ENCODE measurements at regions not wholly inside any gene's neighbourhood (a gene's known extent, or its start where the extent isn't known, plus 50 kb on each side); places are given as distances from the start of the nearest gene placed in this dataset.

DNA sequence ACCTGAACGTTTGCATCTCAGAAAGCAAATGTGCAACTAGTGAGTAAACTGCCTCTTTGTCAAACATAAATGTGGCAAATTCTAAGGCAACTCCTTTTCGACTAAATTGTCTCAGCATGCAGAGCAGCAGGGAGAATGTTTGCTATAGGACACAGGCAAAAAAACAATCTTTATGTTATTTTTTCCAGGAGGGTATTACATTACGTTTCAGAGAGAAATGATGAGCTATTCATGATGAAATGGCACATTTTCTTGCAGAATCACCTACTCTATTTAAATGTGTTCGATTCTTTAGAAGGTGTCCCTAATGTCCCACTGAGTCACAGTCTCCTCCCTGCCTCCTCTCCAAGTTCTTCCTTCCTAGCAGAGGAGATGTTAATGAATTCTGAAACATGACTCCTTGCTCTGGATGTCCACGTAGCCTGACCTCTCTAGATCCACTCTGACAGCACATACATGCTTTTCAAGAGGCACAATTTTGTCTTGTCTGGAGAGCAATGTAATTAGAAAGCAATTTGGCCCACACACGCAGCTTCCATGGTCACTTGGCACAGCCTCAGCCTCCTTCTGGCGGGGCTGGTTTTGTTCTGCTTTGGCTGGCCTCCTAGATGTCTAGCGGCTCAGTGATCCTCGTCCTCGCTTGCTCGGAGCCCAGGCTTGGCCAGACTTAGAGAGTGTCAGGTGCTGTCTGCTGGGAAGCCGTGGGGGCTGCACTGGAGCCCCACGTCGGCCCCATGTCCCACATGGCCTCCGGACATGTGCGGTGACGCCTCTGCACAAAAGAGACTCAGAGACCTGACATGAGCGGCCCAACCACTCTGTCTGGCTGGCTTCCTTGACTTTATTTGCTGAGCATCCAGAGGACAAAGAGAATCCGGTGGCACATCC, 125.7 kb upstream of the ZNF438 start:
- TF ChIP-seq, protein P1, sequence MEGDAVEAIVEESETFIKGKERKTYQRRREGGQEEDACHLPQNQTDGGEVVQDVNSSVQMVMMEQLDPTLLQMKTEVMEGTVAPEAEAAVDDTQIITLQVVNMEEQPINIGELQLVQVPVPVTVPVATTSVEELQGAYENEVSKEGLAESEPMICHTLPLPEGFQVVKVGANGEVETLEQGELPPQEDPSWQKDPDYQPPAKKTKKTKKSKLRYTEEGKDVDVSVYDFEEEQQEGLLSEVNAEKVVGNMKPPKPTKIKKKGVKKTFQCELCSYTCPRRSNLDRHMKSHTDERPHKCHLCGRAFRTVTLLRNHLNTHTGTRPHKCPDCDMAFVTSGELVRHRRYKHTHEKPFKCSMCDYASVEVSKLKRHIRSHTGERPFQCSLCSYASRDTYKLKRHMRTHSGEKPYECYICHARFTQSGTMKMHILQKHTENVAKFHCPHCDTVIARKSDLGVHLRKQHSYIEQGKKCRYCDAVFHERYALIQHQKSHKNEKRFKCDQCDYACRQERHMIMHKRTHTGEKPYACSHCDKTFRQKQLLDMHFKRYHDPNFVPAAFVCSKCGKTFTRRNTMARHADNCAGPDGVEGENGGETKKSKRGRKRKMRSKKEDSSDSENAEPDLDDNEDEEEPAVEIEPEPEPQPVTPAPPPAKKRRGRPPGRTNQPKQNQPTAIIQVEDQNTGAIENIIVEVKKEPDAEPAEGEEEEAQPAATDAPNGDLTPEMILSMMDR (conservative IDR thresholded peaks at IDR 0.05; ENCODE audit: low read depth, low read length), result no peak
- no peak for DNase-seq (ENCODE audit: low read depth)
- no peak overlapping the region for H3K4me3 ChIP-seq (ENCODE audit: low read depth, low read length)

- no peak overlapping the region for H3K4me3 ChIP-seq (ENCODE audit: low read depth, low read length)
- TF ChIP-seq, protein P1 (conservative IDR thresholded peaks at IDR 0.05; ENCODE audit: low read depth, low read length), result no peak
- no peak for DNase-seq (ENCODE audit: low read depth)
Measured at GRCh38 chr10:31158011-31158658, 126.5 kb upstream of the ZNF438 start.

DNA sequence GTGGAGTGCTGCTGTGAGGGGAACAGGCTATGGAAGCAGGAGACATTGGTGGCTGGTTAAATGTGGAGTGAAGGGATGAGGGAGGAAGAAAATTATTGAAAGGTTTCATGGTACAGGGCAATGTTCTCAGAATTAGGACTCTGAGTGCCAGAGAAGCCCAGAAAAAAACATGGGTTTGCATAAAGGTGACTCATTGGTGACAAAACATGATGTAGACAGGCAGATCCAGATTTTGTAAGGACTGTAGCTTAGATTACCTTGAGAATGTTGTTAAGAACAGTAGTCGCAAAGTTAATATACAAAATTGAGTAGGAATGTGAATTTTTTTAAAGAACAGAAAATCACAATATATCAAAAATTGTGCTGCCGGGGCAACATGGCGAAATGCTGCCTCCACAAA, 134.9 kb upstream of the ZNF438 start:
- DNase-seq (ENCODE audit: low read depth), result no peak
- TF ChIP-seq, protein P1 (conservative IDR thresholded peaks at IDR 0.05; ENCODE audit: low read depth, low read length), result no peak
- H3K4me3 ChIP-seq (ENCODE audit: low read depth, low read length), result no peak overlapping the region

DNA sequence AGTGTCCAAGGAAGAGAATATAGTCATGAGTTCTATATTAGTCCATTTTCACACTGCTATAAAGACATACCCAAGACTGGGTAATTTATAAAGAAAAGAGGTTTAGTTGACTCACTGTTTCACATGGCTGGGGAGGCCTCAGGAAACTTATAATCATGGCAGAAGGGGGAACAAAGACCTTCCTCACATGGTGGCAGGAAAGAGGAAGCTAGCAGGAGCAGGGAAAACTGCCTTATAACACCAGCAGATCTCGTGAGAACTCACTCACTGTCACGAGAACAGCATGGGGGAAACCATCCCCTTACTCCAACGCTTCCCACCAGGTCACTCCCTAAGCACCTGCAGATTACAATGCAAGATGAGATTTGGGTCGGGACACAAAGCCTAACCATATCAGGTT, 139.0 kb upstream of the ZNF438 start:
- no peak for DNase-seq (ENCODE audit: low read depth)

GRCh38 chr10:31171402-31172083, 139.9 kb upstream of the ZNF438 start:
- TF ChIP-seq, protein P1 (conservative IDR thresholded peaks at IDR 0.05; ENCODE audit: low read depth, low read length), result no peak
- no peak for DNase-seq (ENCODE audit: low read depth)
- no peak overlapping the region for H3K4me3 ChIP-seq (ENCODE audit: low read depth, low read length)

More for the DNA sequence above, 139.0 kb upstream of the ZNF438 start:
- TF ChIP-seq, protein P1 (conservative IDR thresholded peaks at IDR 0.05; ENCODE audit: low read depth, low read length), result no peak
- no peak overlapping the region for H3K4me3 ChIP-seq (ENCODE audit: low read depth, low read length)

GRCh38 chr10:31172925-31173324, 141.3 kb upstream of the ZNF438 start:
- TF ChIP-seq, protein P1 (conservative IDR thresholded peaks at IDR 0.05; ENCODE audit: low read depth, low read length), result no peak
- no peak for DNase-seq (ENCODE audit: low read depth)
- H3K4me3 ChIP-seq (ENCODE audit: low read depth, low read length), result no peak overlapping the region

All from epithelial cell of proximal tubule (primary cell).